Fibroblast of lung (primary cell): ENCODE measurements at regions not wholly inside any gene's neighbourhood (a gene's known extent, or its start where the extent isn't known, plus 50 kb on each side); places are given as distances from the start of the nearest gene placed in this dataset.

ENCODE experiments used
- DNase-seq, 2 donors: peaks; one replicate each; pipeline versions ENCODE4 v3.0.0 to v3.0.0-alpha.2; 2010; ENCODE audit warnings: low read depth in 2 of 2
- H2AFZ ChIP-seq: 2 replicates; pipeline ENCODE4 v1.5.1; 2012; ENCODE audit warnings: low read length, control low read depth, inconsistent platforms
- H3K27ac ChIP-seq: 2 replicates; pipeline ENCODE4 v1.5.1; 2011; ENCODE audit warnings: low read length, control low read depth; ENCODE audit not compliant: insufficient read depth
- H3K27me3 ChIP-seq: 2 replicates; pipeline ENCODE4 v1.5.1; 2011; ENCODE audit warnings: mild to moderate bottlenecking, low read length; ENCODE audit not compliant: control insufficient read depth, insufficient read depth
- H3K36me3 ChIP-seq: 2 replicates; pipeline ENCODE4 v1.5.1; 2011; ENCODE audit warnings: low read length; ENCODE audit not compliant: control insufficient read depth, insufficient read depth
- H3K4me1 ChIP-seq: 2 replicates; pipeline ENCODE4 v1.5.1; 2011; ENCODE audit warnings: low read length; ENCODE audit not compliant: control insufficient read depth, insufficient read depth; ENCODE audit errors: extremely low read depth
- H3K4me2 ChIP-seq: 2 replicates; pipeline ENCODE4 v1.5.1; 2011; ENCODE audit warnings: low read length, control low read depth; ENCODE audit not compliant: insufficient read depth; ENCODE audit errors: extremely low read depth
- H3K4me3 ChIP-seq, 4 experiments: fragments of 200-600 bp in 1 of 4; sonication (generic) in 1 of 4; replicated peaks in 1 of 4; 2 replicates each; pipeline ENCODE4 v1.5.1; 2011 to 2016; ENCODE audit warnings: low read length in 4 of 4, low read depth in 3 of 4, mild to moderate bottlenecking in 3 of 4, control low read depth in 2 of 4, inconsistent platforms in 1 of 4, mixed read lengths in 1 of 4; ENCODE audit not compliant: insufficient read depth in 1 of 4; ENCODE audit errors: control extremely low read depth in 1 of 4
- H3K79me2 ChIP-seq: 2 replicates; pipeline ENCODE4 v1.5.1; 2012; ENCODE audit warnings: mild to moderate bottlenecking, low read length, inconsistent platforms; ENCODE audit not compliant: control insufficient read depth, insufficient read depth
- H3K9ac ChIP-seq: 2 replicates; pipeline ENCODE4 v1.5.1; 2011; ENCODE audit warnings: mild to moderate bottlenecking, low read length, control low read depth; ENCODE audit not compliant: insufficient read depth
- H3K9me3 ChIP-seq: 2 replicates; pipeline ENCODE4 v1.5.1; 2012; ENCODE audit warnings: low read depth, low read length; ENCODE audit not compliant: control insufficient read depth, insufficient read depth
- H4K20me1 ChIP-seq: 2 replicates; pipeline ENCODE4 v1.5.1; 2011; ENCODE audit warnings: low read length; ENCODE audit not compliant: control insufficient read depth, insufficient read depth; ENCODE audit errors: extremely low read depth
- CTCF ChIP-seq, 2 donors: IDR thresholded peaks in 1 of 2; conservative IDR thresholded peaks in 1 of 2; 1 replicate in 1 of 2; 2 replicates in 1 of 2; pipeline ENCODE4 v1.5.1; 2011 to 2012; ENCODE audit warnings: low read length in 2 of 2, control low read depth in 1 of 2, inconsistent platforms in 1 of 2, low read depth in 1 of 2, mild to moderate bottlenecking in 1 of 2
- EZH2 ChIP-seq: IDR thresholded peaks from 2 replicates; pipeline ENCODE4 v1.5.1; 2012; ENCODE audit warnings: low read length, control low read depth, mild to moderate bottlenecking; ENCODE audit errors: missing control alignments

DNA sequence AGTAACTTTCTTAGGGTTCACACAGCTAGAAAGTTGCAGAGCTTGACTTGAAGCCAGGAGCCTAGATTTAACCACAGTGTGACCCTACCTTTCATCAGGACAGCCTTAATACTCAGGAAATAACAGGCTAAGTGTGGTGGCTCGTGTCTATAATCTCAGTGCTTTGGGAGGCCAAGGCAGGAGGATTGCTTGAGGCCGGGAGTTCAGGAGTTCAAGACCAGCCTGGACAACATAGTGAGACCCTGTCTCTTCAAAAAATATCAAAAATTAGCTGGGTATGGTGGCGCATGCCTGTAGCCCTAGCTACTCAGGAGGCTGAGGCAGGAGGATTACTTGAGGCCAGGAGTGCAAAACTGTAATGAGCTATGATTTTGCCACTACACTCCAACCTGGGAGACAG, 681.1 kb downstream of the MAT2B start:
- Histone ChIP-seq H3K36me3 (no peaks in the 10 kb centered on the region), H3K4me1 (no peaks in the 10 kb centered on the region), H3K27me3 (no peaks in the 10 kb centered on the region), H3K4me2 (no peak overlapping the region), H3K27ac (no peak overlapping the region), H4K20me1 (no peaks in the 10 kb centered on the region), H3K9ac (no peak overlapping the region), H3K79me2 (no peaks in the 10 kb centered on the region), H3K4me3 (no peak overlapping the region), H2AFZ (no peak overlapping the region), H3K9me3 (no peaks in the 10 kb centered on the region)
- no peak for DNase-seq
- TF ChIP-seq CTCF (conservative IDR thresholded peaks at IDR 0.05 in 1 of 2, IDR thresholded peaks at IDR 0.05 in 1 of 2; ENCODE audit: low read depth in 1 of 2, low read length in 2 of 2) (no peak), EZH2 (no peak)

- no peaks in the 10 kb centered on the region for H3K27me3 ChIP-seq
- H3K36me3 ChIP-seq, result no peaks in the 10 kb centered on the region
- H3K27ac ChIP-seq, result no peak overlapping the region
- H2AFZ ChIP-seq, result no peak overlapping the region
- no peaks in the 10 kb centered on the region for H3K4me1 ChIP-seq
- no peak overlapping the region for H3K4me2 ChIP-seq
- no peaks in the 10 kb centered on the region for H3K9me3 ChIP-seq
- H3K4me3 ChIP-seq, result no peak overlapping the region
- TF ChIP-seq CTCF (conservative IDR thresholded peaks at IDR 0.05 in 1 of 2, IDR thresholded peaks at IDR 0.05 in 1 of 2; ENCODE audit: low read depth in 1 of 2, low read length in 2 of 2), result no peak
- TF ChIP-seq EZH2, result no peak
- no peak overlapping the region for H3K9ac ChIP-seq
- no peaks in the 10 kb centered on the region for H3K79me2 ChIP-seq
- peak in 1 of 2 donors; percentile 57 for DNase-seq
- no peaks in the 10 kb centered on the region for H4K20me1 ChIP-seq
Measured at GRCh38 chr5:164187785-164188184, 682.4 kb downstream of the MAT2B start.

GRCh38 chr5:164188733-164189148, 683.3 kb downstream of the MAT2B start:
- H2AFZ ChIP-seq, result no peak overlapping the region
- no peak for TF ChIP-seq EZH2
- no peak for TF ChIP-seq CTCF (conservative IDR thresholded peaks at IDR 0.05 in 1 of 2, IDR thresholded peaks at IDR 0.05 in 1 of 2; ENCODE audit: low read depth in 1 of 2, low read length in 2 of 2)
- H3K4me2 ChIP-seq, result no peak overlapping the region
- H3K36me3 ChIP-seq, result no peaks in the 10 kb centered on the region
- H4K20me1 ChIP-seq, result no peaks in the 10 kb centered on the region
- H3K27ac ChIP-seq, result no peak overlapping the region
- H3K27me3 ChIP-seq, result no peaks in the 10 kb centered on the region
- no peak overlapping the region for H3K9ac ChIP-seq
- no peaks in the 10 kb centered on the region for H3K79me2 ChIP-seq
- no peak overlapping the region for H3K4me3 ChIP-seq
- DNase-seq, result peak in 1 of 2 donors; percentile 69
- H3K9me3 ChIP-seq, result no peaks in the 10 kb centered on the region
- no peaks in the 10 kb centered on the region for H3K4me1 ChIP-seq
